GM18508 (cell line): ENCODE measurements at regions not wholly inside any gene's neighbourhood (a gene's known extent, or its start where the extent isn't known, plus 50 kb on each side); places are given as distances from the start of the nearest gene placed in this dataset.

Experiments
- ATAC-seq: cut with Tn5 transposase; IDR thresholded peaks from one replicate; pipeline ENCODE4 v1.9.1; 2021; ENCODE audit warnings: moderate number of reproducible peaks; ENCODE audit not compliant: insufficient read depth, unreplicated experiment

- ATAC-seq: no peak
Observed at GRCh38 chr22:48241658-48242057, 1479.2 kb downstream of the TBC1D22A start.

- ATAC-seq: no peak
Observed at GRCh38 chr22:48240935-48241230, 1478.4 kb downstream of the TBC1D22A start.

GRCh38 chr22:48240148-48240934, 1477.9 kb downstream of the TBC1D22A start:
- ATAC-seq: no peak

- ATAC-seq: no peak
Observed at GRCh38 chr22:48239461-48240147, 1477.2 kb downstream of the TBC1D22A start.

GRCh38 chr22:48238966-48239365, 1476.5 kb downstream of the TBC1D22A start:
- no peak for ATAC-seq

GRCh38 chr22:48238284-48238915, 1476.0 kb downstream of the TBC1D22A start:
- ATAC-seq: no peak

- no peak for ATAC-seq
Observed at GRCh38 chr22:48237466-48238283, 1475.2 kb downstream of the TBC1D22A start.

GRCh38 chr22:48236261-48236660, 1473.8 kb downstream of the TBC1D22A start:
- ATAC-seq: no peak

GRCh38 chr22:48235744-48236143, 1473.3 kb downstream of the TBC1D22A start:
- ATAC-seq: no peak

GRCh38 chr22:48234011-48234410, 1471.6 kb downstream of the TBC1D22A start:
- ATAC-seq: no peak

GRCh38 chr22:48233586-48233985, 1471.1 kb downstream of the TBC1D22A start:
- ATAC-seq: no peak

GRCh38 chr22:48228468-48228867, 1466.0 kb downstream of the TBC1D22A start:
- no peak for ATAC-seq

- no peak for ATAC-seq
Observed at GRCh38 chr22:48227341-48228018, 1465.0 kb downstream of the TBC1D22A start.

- ATAC-seq: no peak
Observed at GRCh38 chr22:48226026-48227013, 1463.9 kb downstream of the TBC1D22A start.

GRCh38 chr22:48224332-48224731, 1461.9 kb downstream of the TBC1D22A start:
- ATAC-seq: no peak

- ATAC-seq: no peak
Observed at GRCh38 chr22:48223488-48224190, 1461.2 kb downstream of the TBC1D22A start.

- ATAC-seq: no peak
Observed at GRCh38 chr22:48222742-48223487, 1460.5 kb downstream of the TBC1D22A start.
